GM12878 (cell line): ENCODE measurements at regions not wholly inside any gene's neighbourhood (a gene's known extent, or its start where the extent isn't known, plus 50 kb on each side); places are given as distances from the start of the nearest gene placed in this dataset.

Experiments
- ATAC-seq: fragments of 200-7000 bp; cut with Tn5 transposase; 3 replicates; pipeline ENCODE4 v1.9.1; 2020; ENCODE audit warnings: mild to moderate bottlenecking, moderate library complexity
- BruUV-seq: library from RNA; stranded (reverse); fragments of 400-500 nt; replicated peaks from 2 replicates; lab custom pipeline; 2021; lab: Mats Ljungman, UMichigan
- CTCF ChIA-PET: fragments of 300-600 bp; sonication (Branson Sonifier 250); formaldehyde crosslinking; extraction: SDS; loops from one replicate; lab custom pipeline; 2021; ENCODE audit warnings: inconsistent platforms; lab: Yijun Ruan, JAX
- POLR2A ChIA-PET: fragments of 350-600 bp; formaldehyde crosslinking; extraction: SDS; loops from one replicate; lab custom pipeline; 2021; ENCODE audit warnings: inconsistent platforms; lab: Charles Lee
- RAD21 ChIA-PET: fragments of 300-600 bp; sonication (Branson Sonifier 250); formaldehyde crosslinking; loops from one replicate; lab custom pipeline; 2023; ENCODE audit warnings: antibody characterized with exemption; ENCODE audit not compliant: unreplicated experiment; lab: Charles Lee
- SMC1A ChIA-PET: fragments of 300-600 bp; sonication (Branson Sonifier 250); formaldehyde crosslinking; loops from one replicate; lab custom pipeline; 2023; ENCODE audit not compliant: unreplicated experiment, uncharacterized antibody; lab: Charles Lee
- DNase-seq: peaks from one replicate; pipeline ENCODE4 v3.0.0-alpha.2; 2011; ENCODE audit warnings: low read depth, low spot score
- FAIRE-seq: peaks from 3 replicates; lab custom pipeline; 2011; peaks lifted over from hg19 to GRCh38; lab: Jason Lieb, UNC
- H2AFZ ChIP-seq: 2 replicates; pipeline ENCODE4 v1.6.0; 2011; ENCODE audit warnings: low read depth, low read length, control low read depth; ENCODE audit not compliant: control insufficient read depth
- H3K27ac ChIP-seq: 2 replicates; pipeline ENCODE4 v1.5.1; 2011; ENCODE audit warnings: control low read depth; ENCODE audit not compliant: control insufficient read depth, insufficient read depth
- H3K27me3 ChIP-seq, 2 experiments: replicated peaks in 1 of 2; 2 replicates each; pipeline versions ENCODE4 v1.6.0 to v1.6.1; 2011; ENCODE audit warnings: low read length in 1 of 2; ENCODE audit not compliant: control insufficient read depth in 2 of 2, insufficient read depth in 2 of 2
- H3K36me3 ChIP-seq, 2 experiments: 2 replicates each; pipeline ENCODE4 v1.5.1; 2011; ENCODE audit warnings: low read length in 1 of 2; ENCODE audit not compliant: control insufficient read depth in 2 of 2, insufficient read depth in 2 of 2
- H3K4me1 ChIP-seq: 2 replicates; pipeline ENCODE4 v1.6.1; 2011; ENCODE audit warnings: mild to moderate bottlenecking, low read length, moderate library complexity, mixed read lengths; ENCODE audit not compliant: control insufficient read depth, insufficient read depth
- H3K4me2 ChIP-seq: 2 replicates; pipeline ENCODE4 v1.6.0; 2011; ENCODE audit warnings: control low read depth; ENCODE audit not compliant: control insufficient read depth, insufficient read depth
- H3K4me3 ChIP-seq: fragments of 200-600 bp; sonication (generic); 2 replicates; pipeline ENCODE4 v1.5.1; 2016
- H3K79me2 ChIP-seq: 2 replicates; pipeline ENCODE4 v1.6.0; 2011; ENCODE audit warnings: low read length; ENCODE audit not compliant: control insufficient read depth, insufficient read depth
- H3K9ac ChIP-seq: 2 replicates; pipeline ENCODE4 v1.8.0; 2011; ENCODE audit warnings: low read length, control low read depth, mixed read lengths; ENCODE audit not compliant: control insufficient read depth, insufficient read depth
- H3K9me3 ChIP-seq: replicated peaks from 3 replicates; pipeline ENCODE4 v1.5.1; 2011; ENCODE audit warnings: mild to moderate bottlenecking, low read length; ENCODE audit not compliant: control insufficient read depth, insufficient read depth
- H4K20me1 ChIP-seq: 2 replicates; pipeline ENCODE4 v1.6.0; 2011; ENCODE audit not compliant: control insufficient read depth, insufficient read depth
- BHLHE40 ChIP-seq, 2 experiments: fragments of 450-650 bp in 1 of 2; IDR thresholded peaks; 2 replicates each; pipeline ENCODE4 v1.6.1; 2011 to 2017; ENCODE audit warnings: low read depth in 2 of 2, borderline replicate concordance in 1 of 2, improper control_type of control experiment in 1 of 2, low read length in 1 of 2, mild to moderate bottlenecking in 1 of 2
- EGR1 ChIP-seq, 2 experiments: IDR thresholded peaks; 1 replicate in 1 of 2; 2 replicates in 1 of 2; pipeline ENCODE4 v1.6.1; 2011 to 2012; ENCODE audit warnings: low read depth in 2 of 2, low read length in 2 of 2, borderline replicate concordance in 1 of 2, mild to moderate bottlenecking in 1 of 2, moderate library complexity in 1 of 2
- FOS ChIP-seq: IDR thresholded peaks from 3 replicates; pipeline ENCODE4 v1.6.1; 2011; ENCODE audit warnings: borderline replicate concordance; ENCODE audit not compliant: insufficient read length; ENCODE audit errors: extremely low read depth
- IKZF1 ChIP-seq: fragments of 450-650 bp; conservative IDR thresholded peaks from 2 replicates; pipeline ENCODE4 v1.6.1; 2017; ENCODE audit warnings: antibody characterized with exemption, mild to moderate bottlenecking
- IRF5 ChIP-seq: fragments of 450-650 bp; IDR thresholded peaks from 2 replicates; pipeline ENCODE4 v1.6.1; 2017; ENCODE audit warnings: borderline replicate concordance
- MTA3 ChIP-seq: IDR thresholded peaks from 2 replicates; pipeline ENCODE4 v1.6.1; 2012; ENCODE audit warnings: low read length, inconsistent platforms, borderline replicate concordance
- NBN ChIP-seq: fragments of 450-650 bp; IDR thresholded peaks from 2 replicates; pipeline ENCODE4 v1.6.1; 2016
- NRF1 ChIP-seq: conservative IDR thresholded peaks from 2 replicates; pipeline ENCODE4 v1.6.1; 2011; ENCODE audit warnings: mild to moderate bottlenecking, low read depth, low read length, improper control_type of control experiment
- PAX8 ChIP-seq: fragments of 450-650 bp; IDR thresholded peaks from 2 replicates; pipeline ENCODE4 v1.6.1; 2017; ENCODE audit warnings: mild to moderate bottlenecking, moderate library complexity
- TCF3 ChIP-seq: IDR thresholded peaks from 2 replicates; pipeline ENCODE4 v1.6.1; 2012; ENCODE audit warnings: low read depth, mild to moderate bottlenecking, low read length, borderline replicate concordance; ENCODE audit not compliant: insufficient read depth
- ZBTB33 ChIP-seq: fragments of 450-650 bp; IDR thresholded peaks from 2 replicates; pipeline ENCODE4 v1.6.1; 2017; ENCODE audit warnings: mild to moderate bottlenecking
- WGBS: methylation state at CpG from one replicate; pipeline ENCODE4 v1.1.6; 2016; ENCODE audit warnings: low lambda C conversion rate; ENCODE audit not compliant: insufficient replicate concordance, insufficient coverage; ENCODE audit errors: missing lambda C conversion rate; 5-methylcytosine and 5-hydroxymethylcytosine counted together
- in situ Hi-C: fragments of 300-500 bp; cut with MboI; formaldehyde crosslinking; loops from 9 replicates; pipeline ENCODE4 v1.14.3; 2018; ENCODE audit warnings: mixed read lengths
- intact Hi-C: fragments of 100-400 bp; cut with micrococcal nuclease; formaldehyde crosslinking; loops from one replicate; pipeline ENCODE4 v1.14.2; 2022; ENCODE audit not compliant: unreplicated experiment

DNA sequence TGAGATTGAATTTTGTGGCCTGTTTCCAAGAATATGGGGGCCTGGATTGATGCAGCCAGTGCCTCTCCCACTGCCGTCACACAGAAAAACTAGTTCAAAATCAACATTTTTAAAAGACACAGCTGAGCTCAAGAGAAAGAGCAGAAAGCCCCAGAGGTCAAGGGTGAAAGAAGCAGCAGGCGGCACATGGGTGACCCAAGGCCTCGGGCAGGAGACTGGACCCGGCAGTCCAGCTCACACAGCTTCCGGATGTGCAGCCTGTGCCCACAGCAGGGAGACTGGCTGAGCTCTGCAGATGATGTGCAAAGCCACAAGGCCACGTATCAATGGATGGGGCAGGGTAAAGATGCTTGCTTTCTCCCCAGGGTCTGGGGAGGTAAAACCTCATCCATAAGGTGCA lies 50.4 kb upstream of the RNF32 start:
- ATAC-seq (no peak), FAIRE-seq (no peak), DNase-seq (no peak)
- Histone ChIP-seq H3K9ac (no peak overlapping the region), H3K79me2 (no peaks in the 10 kb centered on the region), H4K20me1 (no peaks in the 10 kb centered on the region), H3K36me3 (no peaks in the 10 kb centered on the region), H3K9me3 (no peaks in the 10 kb centered on the region; the same call in 2 of the 3 replicates), H3K4me1 (no peaks in the 10 kb centered on the region), H3K4me2 (no peak overlapping the region), H3K4me3 (no peak overlapping the region), H2AFZ (no peak overlapping the region), H3K27ac (no peak overlapping the region), H3K27me3 (no peaks in the 10 kb centered on the region)
- in situ Hi-C loops (no loop called here), intact Hi-C loops (no loop called here)
- ChIA-PET RAD21 (no interaction called here), SMC1A (no interaction called here), POLR2A (no interaction called here), CTCF (interaction anchor here (0.9 kb wide), 1 partner anchor 227 kb away, joined by 4 read pairs; no protein-coding TSS in a partner anchor)
- 33% methylated on average over 6 of the region's 6 CpGs for WGBS
- no peak for TF ChIP-seq BHLHE40 (IDR thresholded peaks at IDR 0.05; ENCODE audit: borderline replicate concordance in 1 of 2, low read depth in 2 of 2, low read length in 1 of 2)
- no peak for TF ChIP-seq PAX8
- no peak for TF ChIP-seq FOS
- no peak for TF ChIP-seq EGR1 (IDR thresholded peaks at IDR 0.05; ENCODE audit: borderline replicate concordance in 1 of 2, low read depth in 2 of 2, low read length in 2 of 2)
- TF ChIP-seq TCF3: no peak
- TF ChIP-seq NRF1: no peak
- TF ChIP-seq IKZF1: no peak
- no TSS peak for BruUV-seq

DNA sequence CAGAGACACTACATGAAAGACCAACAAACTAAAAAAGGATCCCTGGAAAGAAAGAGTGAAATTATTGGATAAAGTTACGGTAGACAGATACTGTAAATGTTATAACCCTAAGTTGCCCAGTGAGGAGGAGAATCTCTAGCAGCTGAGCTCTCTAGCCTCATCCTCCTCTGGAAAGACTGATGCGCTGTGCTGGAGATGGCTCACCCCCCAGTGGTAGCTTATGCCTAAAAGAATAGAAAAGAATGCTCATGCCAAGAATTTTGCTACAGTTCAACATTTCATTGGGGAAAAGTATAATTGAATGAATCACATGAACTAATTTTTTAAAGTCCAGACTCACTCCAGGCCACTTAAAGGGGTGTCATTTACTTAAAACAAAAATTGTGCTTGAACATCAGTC lies 50.8 kb upstream of the RNF32 start:
- no TSS peak for BruUV-seq

More for the DNA sequence above, 50.8 kb upstream of the RNF32 start:
- SMC1A ChIA-PET: no interaction called here
- no peak for ATAC-seq
- no peaks in the 10 kb centered on the region; the same call in 2 of the 3 replicates for H3K9me3 ChIP-seq
- no peak overlapping the region for H3K27ac ChIP-seq
- in situ Hi-C loops (no loop called here), intact Hi-C loops (no loop called here)
- H4K20me1 ChIP-seq: no peaks in the 10 kb centered on the region
- no peak overlapping the region for H3K4me2 ChIP-seq
- H3K27me3 ChIP-seq: no peaks in the 10 kb centered on the region
- no peak for FAIRE-seq
- H2AFZ ChIP-seq: no peak overlapping the region
- TF ChIP-seq ZBTB33 (no peak), IRF5 (no peak), NBN (no peak), MTA3 (no peak)
- no peak overlapping the region for H3K4me3 ChIP-seq
- POLR2A ChIA-PET: no interaction called here
- RAD21 ChIA-PET: no interaction called here
- 75% methylated on average over 2 of the region's 2 CpGs for WGBS
- H3K79me2 ChIP-seq: no peaks in the 10 kb centered on the region
- no peak overlapping the region for H3K9ac ChIP-seq
- no peaks in the 10 kb centered on the region for H3K4me1 ChIP-seq
- no peaks in the 10 kb centered on the region for H3K36me3 ChIP-seq
- no peak for DNase-seq
- CTCF ChIA-PET: interaction anchor here (0.9 kb wide), 1 partner anchor 227 kb away, joined by 4 read pairs; no protein-coding TSS in a partner anchor
